H4 (cell line): ENCODE measurements at regions not wholly inside any gene's neighbourhood (a gene's known extent, or its start where the extent isn't known, plus 50 kb on each side); places are given as distances from the start of the nearest gene placed in this dataset.

ENCODE experiments used
- DNase-seq: peaks from one replicate; pipeline ENCODE4 v3.0.0-alpha.2; 2015; ENCODE audit warnings: low spot score

DNA sequence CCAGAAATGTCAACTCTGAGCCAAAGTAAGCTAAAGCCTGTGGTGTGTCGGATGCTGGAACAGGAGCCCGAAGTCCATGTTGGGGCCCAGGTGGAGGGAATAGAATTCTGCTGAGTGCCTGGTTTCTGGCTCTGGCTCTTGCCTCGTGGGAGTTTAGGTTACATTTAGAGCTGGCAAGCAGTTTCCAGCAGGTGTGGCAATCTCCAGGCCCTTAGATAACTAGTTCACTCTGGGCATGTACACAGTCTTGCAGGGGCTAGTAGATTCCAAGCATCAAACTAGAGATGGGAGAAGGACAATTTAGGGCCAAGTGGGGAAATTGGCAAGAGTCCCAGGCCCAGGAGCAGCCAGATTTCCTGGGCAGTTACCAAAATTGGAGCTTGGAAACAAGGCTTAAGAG, 56.3 kb upstream of the STOX2 start:
- DNase-seq = no peak

DNA sequence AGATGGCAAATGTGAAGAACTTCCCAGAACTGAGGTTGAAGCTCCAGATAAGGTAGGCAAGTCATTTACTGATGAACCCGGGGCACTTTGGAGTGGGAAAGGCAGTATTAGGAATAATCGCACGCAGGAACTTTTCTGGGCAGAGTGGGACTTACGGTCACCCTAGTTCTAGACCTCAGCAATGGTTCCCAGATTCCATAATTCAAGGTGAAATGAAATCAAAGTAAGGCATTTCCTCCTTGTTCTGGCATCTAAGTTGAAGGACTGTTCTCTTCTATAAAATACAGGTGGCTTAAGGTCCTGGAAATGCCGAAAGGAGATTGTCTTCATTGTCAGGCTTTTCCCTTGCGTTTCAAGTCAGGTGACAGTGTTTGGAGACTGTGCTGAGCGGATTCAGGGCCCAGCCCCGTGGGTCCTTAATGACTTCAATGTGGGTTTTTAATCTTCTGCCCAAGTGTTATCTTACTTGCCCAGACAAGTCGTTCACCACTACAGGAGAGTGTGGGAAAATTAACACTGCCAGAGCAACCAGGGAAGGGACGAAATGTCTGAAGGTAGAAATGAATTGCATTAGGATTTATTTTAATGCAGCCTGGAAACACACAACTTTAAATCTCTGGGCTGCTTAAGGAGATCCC, 52.1 kb upstream of the STOX2 start:
- DNase-seq = no peak

DNA sequence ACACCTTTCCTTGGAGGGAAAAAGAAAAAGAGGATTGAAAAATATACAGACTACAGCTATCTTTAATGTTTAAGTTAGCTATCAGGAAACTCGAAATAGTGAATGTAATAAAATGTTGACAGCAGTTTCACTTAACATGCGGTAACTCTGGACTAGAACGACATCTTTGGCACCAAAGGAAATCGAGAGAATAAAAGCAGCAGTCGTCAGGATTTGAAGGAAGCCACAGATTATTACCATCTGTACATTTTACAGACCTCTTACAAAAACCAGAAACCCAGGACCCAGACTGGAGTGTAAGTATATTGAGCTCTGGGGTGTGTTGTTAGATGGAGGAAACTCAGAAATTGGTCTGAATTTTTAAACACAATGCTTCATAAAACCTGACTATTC, 51.6 kb upstream of the STOX2 start:
- DNase-seq = no peak
